H1 (cell line): ENCODE measurements at regions not wholly inside any gene's neighbourhood (a gene's known extent, or its start where the extent isn't known, plus 50 kb on each side); places are given as distances from the start of the nearest gene placed in this dataset.

ENCODE experiments used
- CTCF ChIA-PET: fragments of 300-600 bp; sonication (Branson Sonifier 250); formaldehyde crosslinking; loops from one replicate; lab custom pipeline; 2021; ENCODE audit not compliant: partially characterized antibody; lab: Charles Lee
- POLR2A ChIA-PET: fragments of 300-600 bp; sonication (Branson Sonifier 250); formaldehyde crosslinking; loops from one replicate; lab custom pipeline; 2021; ENCODE audit warnings: inconsistent platforms; ENCODE audit not compliant: partially characterized antibody; lab: Charles Lee
- DNase-seq, 2 experiments: peaks; one replicate each; pipeline versions ENCODE4 v3.0.0 to v3.0.0-alpha.2; 2010 to 2022; ENCODE audit warnings: low spot score in 2 of 2, low read depth in 1 of 2, mixed read lengths in 1 of 2
- FAIRE-seq: peaks from 2 replicates; lab custom pipeline; 2011; peaks lifted over from hg19 to GRCh38; lab: Jason Lieb, UNC
- H2AFZ ChIP-seq: 2 replicates; pipeline ENCODE4 v1.8.1; 2012; ENCODE audit warnings: low read length, inconsistent platforms
- H2AK5ac ChIP-seq: 2 replicates; pipeline ENCODE4 v1.6.1; 2013; ENCODE audit warnings: low read depth, low read length
- H2BK120ac ChIP-seq: replicated peaks from 2 replicates; pipeline ENCODE3; 2013; ENCODE audit warnings: low read depth, low read length, inconsistent platforms
- H2BK12ac ChIP-seq: 2 replicates; pipeline ENCODE4 v1.6.1; 2013; ENCODE audit warnings: low read depth, low read length
- H2BK15ac ChIP-seq: 2 replicates; pipeline ENCODE4 v1.6.1; 2013; ENCODE audit warnings: low read length
- H2BK20ac ChIP-seq: 2 replicates; pipeline ENCODE4 v1.6.1; 2013; ENCODE audit warnings: low read length
- H2BK5ac ChIP-seq: 2 replicates; pipeline ENCODE4 v1.6.1; 2013; ENCODE audit warnings: low read depth, low read length
- H3K14ac ChIP-seq: 2 replicates; pipeline ENCODE4 v1.6.1; 2013; ENCODE audit warnings: inconsistent platforms; ENCODE audit not compliant: insufficient read length
- H3K18ac ChIP-seq: 2 replicates; pipeline ENCODE4 v1.6.1; 2013; ENCODE audit warnings: low read length; ENCODE audit errors: extremely low read depth
- H3K23ac ChIP-seq: 2 replicates; pipeline ENCODE4 v1.6.1; 2013; ENCODE audit warnings: inconsistent platforms; ENCODE audit not compliant: insufficient read length
- H3K23me2 ChIP-seq: 2 replicates; pipeline ENCODE4 v1.6.1; 2013; ENCODE audit warnings: low read depth, low read length
- H3K27ac ChIP-seq: 2 replicates; pipeline ENCODE4 v1.6.1; 2011; ENCODE audit warnings: low read depth, low read length, inconsistent platforms
- H3K27me3 ChIP-seq, 4 experiments: replicated peaks in 1 of 4; 1 replicate in 1 of 4; 2 replicates in 3 of 4; pipeline versions ENCODE4 v1.6.1 to v1.8.1; 2011 to 2013; ENCODE audit warnings: low read length in 3 of 4, mild to moderate bottlenecking in 3 of 4, inconsistent platforms in 2 of 4, mixed read lengths in 2 of 4, moderate library complexity in 1 of 4; ENCODE audit not compliant: control insufficient read depth in 3 of 4, insufficient read depth in 3 of 4; ENCODE audit errors: extremely low read depth in 1 of 4
- H3K36me3 ChIP-seq, 4 experiments: 2 replicates each; pipeline versions ENCODE4 v1.6.1 to v1.8.1; 2011 to 2013; ENCODE audit warnings: mild to moderate bottlenecking in 4 of 4, low read length in 3 of 4, moderate library complexity in 2 of 4, control low read depth in 1 of 4, inconsistent platforms in 1 of 4; ENCODE audit not compliant: insufficient read depth in 4 of 4, control insufficient read depth in 2 of 4
- H3K4ac ChIP-seq: replicated peaks from 2 replicates; pipeline ENCODE3; 2013; ENCODE audit warnings: low read length, low read depth, mixed read lengths, inconsistent platforms; ENCODE audit not compliant: insufficient read length
- H3K4me1 ChIP-seq, 4 experiments: replicated peaks in 1 of 4; 1 replicate in 1 of 4; 2 replicates in 3 of 4; pipeline versions ENCODE4 v1.6.1 to v1.8.1; 2011 to 2013; ENCODE audit warnings: low read length in 3 of 4, inconsistent platforms in 2 of 4, mixed read lengths in 1 of 4; ENCODE audit not compliant: insufficient read depth in 4 of 4, control insufficient read depth in 3 of 4
- H3K4me2 ChIP-seq, 2 experiments: 2 replicates each; pipeline versions ENCODE4 v1.6.1 to v1.8.1; 2011 to 2013; ENCODE audit warnings: low read depth in 2 of 2, low read length in 2 of 2, control low read depth in 1 of 2, inconsistent platforms in 1 of 2, mild to moderate bottlenecking in 1 of 2; ENCODE audit not compliant: insufficient read depth in 1 of 2
- H3K4me3 ChIP-seq, 4 experiments: fragments of 200-600, 300-600 bp in 1 of 4; sonication (generic), shearing (Covaris generic), sonication (Bioruptor Twin) in 1 of 4; 2 replicates each; pipeline versions ENCODE4 v1.5.1 to v1.8.1; 2011 to 2016; ENCODE audit warnings: low read length in 4 of 4, low read depth in 3 of 4, control low read depth in 2 of 4, inconsistent platforms in 2 of 4, mild to moderate bottlenecking in 2 of 4, mixed read lengths in 1 of 4, moderate library complexity in 1 of 4; ENCODE audit not compliant: insufficient read depth in 2 of 4; ENCODE audit errors: extremely low read depth in 1 of 4
- H3K56ac ChIP-seq: replicated peaks from 2 replicates; pipeline ENCODE3; 2013; ENCODE audit warnings: low read depth, mild to moderate bottlenecking, mixed read lengths, low read length, inconsistent platforms; ENCODE audit not compliant: insufficient read length
- H3K79me1 ChIP-seq: 2 replicates; pipeline ENCODE4 v1.6.1; 2013; ENCODE audit warnings: low read depth, low read length, control low read depth
- H3K79me2 ChIP-seq, 2 experiments: 2 replicates each; pipeline versions ENCODE4 v1.6.1 to v1.8.1; 2012 to 2013; ENCODE audit warnings: low read length in 2 of 2, mild to moderate bottlenecking in 2 of 2, inconsistent platforms in 1 of 2; ENCODE audit not compliant: insufficient read depth in 2 of 2, control insufficient read depth in 1 of 2
- H3K9ac ChIP-seq, 4 experiments: replicated peaks in 1 of 4; 1 replicate in 1 of 4; 2 replicates in 3 of 4; pipeline versions ENCODE4 v1.6.1 to v1.8.1; 2011 to 2013; ENCODE audit warnings: low read depth in 3 of 4, low read length in 3 of 4, control low read depth in 2 of 4, mild to moderate bottlenecking in 2 of 4, moderate library complexity in 2 of 4, inconsistent platforms in 1 of 4; ENCODE audit errors: extremely low read depth in 1 of 4
- H3K9me3 ChIP-seq, 2 experiments: 2 replicates each; pipeline versions ENCODE4 v1.6.1 to v1.8.1; 2012 to 2013; ENCODE audit warnings: mild to moderate bottlenecking in 2 of 2, moderate library complexity in 2 of 2, control low read depth in 1 of 2, inconsistent platforms in 1 of 2, low read depth in 1 of 2, low read length in 1 of 2, mixed read lengths in 1 of 2; ENCODE audit not compliant: insufficient read depth in 2 of 2
- H4K20me1 ChIP-seq, 2 experiments: replicated peaks in 1 of 2; 2 replicates each; pipeline versions ENCODE3 to v1.8.1; 2011 to 2013; ENCODE audit warnings: inconsistent platforms in 2 of 2, low read length in 2 of 2, mild to moderate bottlenecking in 1 of 2; ENCODE audit not compliant: insufficient read depth in 2 of 2, control insufficient read depth in 1 of 2
- H4K5ac ChIP-seq: 2 replicates; pipeline ENCODE4 v1.6.1; 2013; ENCODE audit warnings: low read length, low read depth, mixed read lengths, inconsistent platforms; ENCODE audit not compliant: insufficient read length
- H4K8ac ChIP-seq: 2 replicates; pipeline ENCODE4 v1.8.0; 2013; ENCODE audit warnings: mild to moderate bottlenecking, moderate library complexity, low read length, inconsistent platforms; ENCODE audit not compliant: insufficient read depth; ENCODE audit errors: extremely low read depth
- H4K91ac ChIP-seq: replicated peaks from 2 replicates; pipeline ENCODE3; 2013; ENCODE audit warnings: low read length, mixed read lengths, inconsistent platforms; ENCODE audit not compliant: insufficient read length
- ATF3 ChIP-seq: IDR thresholded peaks from 2 replicates; pipeline ENCODE4 v1.6.1; 2011; ENCODE audit warnings: low read depth, mild to moderate bottlenecking, low read length; ENCODE audit not compliant: insufficient read depth
- BCL11A ChIP-seq, 2 experiments: IDR thresholded peaks; one replicate each; pipeline ENCODE4 v1.6.1; 2011; ENCODE audit warnings: low read depth in 2 of 2, low read length in 2 of 2, mild to moderate bottlenecking in 2 of 2
- BRCA1 ChIP-seq: IDR thresholded peaks from 2 replicates; pipeline ENCODE4 v1.6.1; 2012; ENCODE audit warnings: low read depth, low read length, improper control_type of control experiment
- CEBPB ChIP-seq: IDR thresholded peaks from 2 replicates; pipeline ENCODE4 v1.6.1; 2012; ENCODE audit warnings: low read depth, low read length
- CTBP2 ChIP-seq: IDR thresholded peaks from 2 replicates; pipeline ENCODE4 v1.7.0; 2011; ENCODE audit warnings: borderline replicate concordance, mild to moderate bottlenecking, moderate library complexity, mixed read lengths, low read length; ENCODE audit not compliant: insufficient read depth, insufficient read length
- EGR1 ChIP-seq: IDR thresholded peaks from 2 replicates; pipeline ENCODE4 v1.6.1; 2011; ENCODE audit warnings: low read depth, low read length, borderline replicate concordance
- GABPA ChIP-seq: IDR thresholded peaks from 2 replicates; pipeline ENCODE4 v1.6.1; 2011; ENCODE audit warnings: mild to moderate bottlenecking, low read length, moderate library complexity, borderline replicate concordance; ENCODE audit not compliant: insufficient read depth
- KDM4A ChIP-seq: IDR thresholded peaks from one replicate; pipeline ENCODE4 v1.7.1; 2012; ENCODE audit warnings: low read depth, mild to moderate bottlenecking, moderate library complexity, low read length, inconsistent platforms; ENCODE audit not compliant: severe bottlenecking
- MAFK ChIP-seq: IDR thresholded peaks from 2 replicates; pipeline ENCODE4 v1.6.1; 2012; ENCODE audit warnings: low read depth, mild to moderate bottlenecking, improper control_type of control experiment, low read length
- POLR2A ChIP-seq, 2 experiments: IDR thresholded peaks; 1 replicate in 1 of 2; 2 replicates in 1 of 2; pipeline ENCODE4 v1.6.1; 2011; ENCODE audit warnings: low read depth in 2 of 2, low read length in 2 of 2, mild to moderate bottlenecking in 2 of 2; ENCODE audit errors: control extremely low read depth in 1 of 2
- RAD21 ChIP-seq, 2 experiments: IDR thresholded peaks in 1 of 2; conservative IDR thresholded peaks in 1 of 2; 2 replicates each; pipeline ENCODE4 v1.6.1; 2011; ENCODE audit warnings: low read depth in 2 of 2, low read length in 2 of 2, improper control_type of control experiment in 1 of 2, inconsistent platforms in 1 of 2, mild to moderate bottlenecking in 1 of 2, moderate library complexity in 1 of 2
- RFX5 ChIP-seq: IDR thresholded peaks from 2 replicates; pipeline ENCODE4 v1.6.1; 2011; ENCODE audit warnings: low read depth, low read length, improper control_type of control experiment, borderline replicate concordance
- SP4 ChIP-seq: IDR thresholded peaks from 2 replicates; pipeline ENCODE4 v1.6.1; 2012; ENCODE audit warnings: low read length, inconsistent platforms
- SUZ12 ChIP-seq: fragments of 200-600 bp; sonication (generic); IDR thresholded peaks from 2 replicates; pipeline ENCODE4 v1.6.1; 2012; ENCODE audit warnings: mild to moderate bottlenecking, inconsistent platforms, low read length, moderate library complexity, mixed read lengths
- TAF1 ChIP-seq: IDR thresholded peaks from 2 replicates; pipeline ENCODE4 v1.6.1; 2011; ENCODE audit warnings: mild to moderate bottlenecking, low read depth, low read length
- WGBS, 2 experiments: shearing (Covaris generic) in 1 of 2; methylation state at CpG; one replicate each; pipeline versions ENCODE4 v1.1.6 to v1.1.7; 2013 to 2015; ENCODE audit warnings: low lambda C conversion rate in 2 of 2, mixed read lengths in 2 of 2, inconsistent platforms in 1 of 2, low coverage in 1 of 2, missing lambda C conversion rate in 1 of 2; ENCODE audit not compliant: insufficient replicate concordance in 2 of 2, insufficient coverage in 1 of 2, insufficient read length in 1 of 2; ENCODE audit errors: extremely low coverage in 1 of 2, missing lambda C conversion rate in 1 of 2; 5-methylcytosine and 5-hydroxymethylcytosine counted together

GRCh38 chr1:164186881-164187280, 372.1 kb upstream of the PBX1 start:
- Histone ChIP-seq H3K9me3 (no peaks in the 10 kb centered on the region), H3K79me2 (no peaks in the 10 kb centered on the region), H4K20me1 (no peaks in the 10 kb centered on the region), H3K23ac (no peak overlapping the region), H4K5ac (no peak overlapping the region), H2BK5ac (no peak overlapping the region), H3K4me1 (peaks cover 0 to 5% (median 0%) of the 10 kb centered on the region in 4 experiments; a peak in 1 of 7 replicates), H3K4me3 (no peak overlapping the region), H2BK15ac (no peak overlapping the region), H3K14ac (no peak overlapping the region), H4K8ac (no peak overlapping the region), H2AFZ (no peak overlapping the region; the same call in 1 of the 2 replicates), H2AK5ac (no peak overlapping the region), H3K23me2 (no peaks in the 10 kb centered on the region), H3K56ac (no peak overlapping the region), H3K18ac (no peak overlapping the region), H3K4me2 (no peak overlapping the region), H3K27me3 (no peaks in the 10 kb centered on the region), H3K9ac (no peak overlapping the region), H3K79me1 (no peaks in the 10 kb centered on the region), H2BK12ac (no peak overlapping the region), H2BK120ac (no peak overlapping the region), H3K36me3 (no peaks in the 10 kb centered on the region), H3K4ac (no peak overlapping the region), H4K91ac (no peak overlapping the region), H3K27ac (no peak overlapping the region), H2BK20ac (no peak overlapping the region)
- CTCF ChIA-PET = no interaction called here
- FAIRE-seq (no peak), DNase-seq (no peak)
- POLR2A ChIA-PET = no interaction called here
- 79% methylated on average over 5 of the region's 5 CpGs; no CpG with 5 or more reads in 1 of the 2 experiments for WGBS, 2 experiments
- TF ChIP-seq EGR1 (no peak), KDM4A (no peak), SP4 (no peak), TAF1 (no peak), GABPA (no peak), POLR2A (IDR thresholded peaks at IDR 0.05; ENCODE audit: control extremely low read depth in 1 of 2, low read depth in 2 of 2, low read length in 2 of 2) (no peak), ATF3 (no peak), BCL11A (IDR thresholded peaks at IDR 0.05; ENCODE audit: low read depth in 2 of 2, low read length in 2 of 2) (no peak), CEBPB (no peak), RFX5 (no peak), SUZ12 (no peak), RAD21 (IDR thresholded peaks at IDR 0.05 in 1 of 2, conservative IDR thresholded peaks at IDR 0.05 in 1 of 2; ENCODE audit: low read depth in 2 of 2, low read length in 2 of 2) (no peak), BRCA1 (no peak), MAFK (no peak), CTBP2 (no peak)
